ENCODE measurements at regions not wholly inside any gene's neighbourhood (a gene's known extent, or its start where the extent isn't known, plus 50 kb on each side); places are given as distances from the start of the nearest gene placed in this dataset.

GRCh38 chr13:34469196-34469986 lies 472.7 kb upstream of the NBEA start:
- TF ChIP-seq, protein P1, sequence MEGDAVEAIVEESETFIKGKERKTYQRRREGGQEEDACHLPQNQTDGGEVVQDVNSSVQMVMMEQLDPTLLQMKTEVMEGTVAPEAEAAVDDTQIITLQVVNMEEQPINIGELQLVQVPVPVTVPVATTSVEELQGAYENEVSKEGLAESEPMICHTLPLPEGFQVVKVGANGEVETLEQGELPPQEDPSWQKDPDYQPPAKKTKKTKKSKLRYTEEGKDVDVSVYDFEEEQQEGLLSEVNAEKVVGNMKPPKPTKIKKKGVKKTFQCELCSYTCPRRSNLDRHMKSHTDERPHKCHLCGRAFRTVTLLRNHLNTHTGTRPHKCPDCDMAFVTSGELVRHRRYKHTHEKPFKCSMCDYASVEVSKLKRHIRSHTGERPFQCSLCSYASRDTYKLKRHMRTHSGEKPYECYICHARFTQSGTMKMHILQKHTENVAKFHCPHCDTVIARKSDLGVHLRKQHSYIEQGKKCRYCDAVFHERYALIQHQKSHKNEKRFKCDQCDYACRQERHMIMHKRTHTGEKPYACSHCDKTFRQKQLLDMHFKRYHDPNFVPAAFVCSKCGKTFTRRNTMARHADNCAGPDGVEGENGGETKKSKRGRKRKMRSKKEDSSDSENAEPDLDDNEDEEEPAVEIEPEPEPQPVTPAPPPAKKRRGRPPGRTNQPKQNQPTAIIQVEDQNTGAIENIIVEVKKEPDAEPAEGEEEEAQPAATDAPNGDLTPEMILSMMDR (IDR thresholded peaks at IDR 0.05; ENCODE audit: borderline replicate concordance, extremely low read depth, low read length, poor library complexity, severe bottlenecking), result no peak
- no peak for TF ChIP-seq EZH2 (IDR thresholded peaks at IDR 0.05; ENCODE audit: borderline replicate concordance, low read depth, low read length, severe bottlenecking)

All from DND-41 (cell line).